Tibial nerve (tissue), 3 donors: ENCODE measurements at regions not wholly inside any gene's neighbourhood (a gene's known extent, or its start where the extent isn't known, plus 50 kb on each side); places are given as distances from the start of the nearest gene placed in this dataset.

Experiments
- CTCF ChIP-seq, 5 experiments: fragments of 200-600 bp in 3 of 5; fragments of 450-650 bp in 2 of 5; sonication (generic) in 3 of 5; IDR thresholded peaks; one replicate each; pipeline ENCODE4 v1.5.1; 2016 to 2019; ENCODE audit warnings: antibody characterized with exemption in 5 of 5, mild to moderate bottlenecking in 3 of 5, moderate library complexity in 2 of 5
- POLR2A ChIP-seq, 2 donors: fragments of 450-650 bp; IDR thresholded peaks; one replicate each; pipeline ENCODE4 v1.6.1; 2017; ENCODE audit warnings: antibody characterized with exemption in 2 of 2, mild to moderate bottlenecking in 2 of 2, moderate library complexity in 2 of 2

GRCh38 chr6:18746727-18747126 is 359.6 kb downstream of the RNF144B start:
- TF ChIP-seq POLR2A (IDR thresholded peaks at IDR 0.05) (no peak), CTCF (IDR thresholded peaks at IDR 0.05) (no peak)
